GM12875 (cell line): ENCODE measurements at regions not wholly inside any gene's neighbourhood (a gene's known extent, or its start where the extent isn't known, plus 50 kb on each side); places are given as distances from the start of the nearest gene placed in this dataset.

ENCODE experiments used
- H3K4me3 ChIP-seq: one replicate; pipeline ENCODE4 v1.5.1; 2011; ENCODE audit warnings: low read depth, low read length, control low read depth
- CTCF ChIP-seq: IDR thresholded peaks from 2 replicates; pipeline ENCODE4 v1.5.1; 2011; ENCODE audit warnings: low read depth, mild to moderate bottlenecking, control low read depth, inconsistent platforms, low read length, moderate library complexity, borderline replicate concordance; ENCODE audit not compliant: insufficient read depth

- H3K4me3 ChIP-seq = no peak overlapping the region
- TF ChIP-seq CTCF = no peak
Measured at GRCh38 chr12:4202918-4203317, 70.6 kb upstream of the CCND2 start.

- no peak for TF ChIP-seq CTCF
- H3K4me3 ChIP-seq = no peak overlapping the region
Measured at GRCh38 chr12:4202487-4202886, 71.1 kb upstream of the CCND2 start.

GRCh38 chr12:4201333-4202100 is 72.0 kb upstream of the CCND2 start:
- no peak for TF ChIP-seq CTCF
- H3K4me3 ChIP-seq = no peak overlapping the region

- TF ChIP-seq CTCF = no peak
- no peak overlapping the region for H3K4me3 ChIP-seq
Measured at GRCh38 chr12:4197922-4198763, 75.4 kb upstream of the CCND2 start.

GRCh38 chr12:4196805-4197420 is 76.6 kb upstream of the CCND2 start:
- no peak for TF ChIP-seq CTCF
- no peak overlapping the region for H3K4me3 ChIP-seq

- no peak for TF ChIP-seq CTCF
- H3K4me3 ChIP-seq = no peak overlapping the region
Measured at GRCh38 chr12:4194668-4195067, 78.9 kb upstream of the CCND2 start.
